ENCODE measurements at regions not wholly inside any gene's neighbourhood (a gene's known extent, or its start where the extent isn't known, plus 50 kb on each side); places are given as distances from the start of the nearest gene placed in this dataset.

DNA sequence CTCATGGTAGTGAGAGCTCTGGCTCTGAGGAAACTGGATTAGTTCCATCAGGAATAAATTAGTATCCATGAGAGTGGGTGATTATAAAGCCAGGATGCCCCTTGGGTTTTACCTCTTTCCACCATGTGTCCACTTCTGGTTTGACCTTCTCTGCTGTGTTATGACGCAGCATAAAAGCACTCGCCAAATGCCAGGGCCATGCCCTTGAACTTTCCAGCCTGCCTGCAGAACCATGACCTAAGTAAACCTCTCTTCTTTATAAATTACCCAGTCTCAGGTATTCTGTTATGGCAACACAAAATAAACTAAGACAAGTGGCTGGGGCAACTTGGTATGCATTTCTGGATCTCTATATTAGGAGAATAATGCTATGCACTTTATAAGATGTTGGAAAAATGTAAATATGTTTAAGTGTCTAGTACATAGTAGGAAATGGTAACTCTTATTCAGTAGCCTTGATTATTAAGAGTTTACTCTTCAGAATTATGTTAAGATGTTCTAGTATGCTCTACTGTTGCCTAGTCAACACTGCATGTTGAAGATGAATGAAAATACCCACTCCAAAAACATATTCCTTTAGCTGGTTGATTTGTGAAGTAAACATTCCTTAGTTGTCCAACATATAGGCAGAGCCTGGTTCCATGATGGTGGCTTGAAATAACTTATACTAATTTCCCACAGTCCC is 455.6 kb upstream of the TMPO start:
- TF ChIP-seq, protein P1, sequence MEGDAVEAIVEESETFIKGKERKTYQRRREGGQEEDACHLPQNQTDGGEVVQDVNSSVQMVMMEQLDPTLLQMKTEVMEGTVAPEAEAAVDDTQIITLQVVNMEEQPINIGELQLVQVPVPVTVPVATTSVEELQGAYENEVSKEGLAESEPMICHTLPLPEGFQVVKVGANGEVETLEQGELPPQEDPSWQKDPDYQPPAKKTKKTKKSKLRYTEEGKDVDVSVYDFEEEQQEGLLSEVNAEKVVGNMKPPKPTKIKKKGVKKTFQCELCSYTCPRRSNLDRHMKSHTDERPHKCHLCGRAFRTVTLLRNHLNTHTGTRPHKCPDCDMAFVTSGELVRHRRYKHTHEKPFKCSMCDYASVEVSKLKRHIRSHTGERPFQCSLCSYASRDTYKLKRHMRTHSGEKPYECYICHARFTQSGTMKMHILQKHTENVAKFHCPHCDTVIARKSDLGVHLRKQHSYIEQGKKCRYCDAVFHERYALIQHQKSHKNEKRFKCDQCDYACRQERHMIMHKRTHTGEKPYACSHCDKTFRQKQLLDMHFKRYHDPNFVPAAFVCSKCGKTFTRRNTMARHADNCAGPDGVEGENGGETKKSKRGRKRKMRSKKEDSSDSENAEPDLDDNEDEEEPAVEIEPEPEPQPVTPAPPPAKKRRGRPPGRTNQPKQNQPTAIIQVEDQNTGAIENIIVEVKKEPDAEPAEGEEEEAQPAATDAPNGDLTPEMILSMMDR (IDR thresholded peaks at IDR 0.05), result no peak
- TF ChIP-seq POLR2AphosphoS5 (IDR thresholded peaks at IDR 0.05), result no peak
- TF ChIP-seq POLR2A (IDR thresholded peaks at IDR 0.05), result no peak
